ENCODE measurements at regions not wholly inside any gene's neighbourhood (a gene's known extent, or its start where the extent isn't known, plus 50 kb on each side); places are given as distances from the start of the nearest gene placed in this dataset.

GRCh38 chr22:48692734-48693376, 1134.8 kb downstream of the BRD1 start:
- no peak for TF ChIP-seq EZH2phosphoT487 (IDR thresholded peaks at IDR 0.05; ENCODE audit: insufficient read depth, low read depth)
- TF ChIP-seq EZH2 (IDR thresholded peaks at IDR 0.05; ENCODE audit: insufficient read depth, poor library complexity, severe bottlenecking): no peak
